ENCODE measurements at regions not wholly inside any gene's neighbourhood (a gene's known extent, or its start where the extent isn't known, plus 50 kb on each side); places are given as distances from the start of the nearest gene placed in this dataset.

DNA sequence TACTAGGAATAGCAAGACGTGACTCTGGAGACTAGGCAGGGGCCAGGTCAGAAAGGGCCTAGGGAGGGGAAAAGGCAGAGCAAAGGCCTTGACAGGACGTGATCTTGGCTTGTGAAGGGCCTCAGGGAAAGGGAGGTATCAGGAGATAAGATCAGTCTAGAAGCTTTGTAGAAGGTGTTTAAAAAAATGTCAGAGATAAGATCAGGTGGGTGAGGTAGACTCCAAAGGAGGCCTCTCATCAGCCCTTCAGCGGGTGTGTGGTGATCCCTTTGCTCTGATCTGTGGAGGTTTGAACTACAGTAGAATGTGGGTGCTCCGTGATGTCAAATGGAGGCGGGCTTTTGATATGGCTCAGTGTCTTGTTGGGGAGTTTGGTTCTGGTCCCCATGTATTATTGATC, 78.8 kb upstream of the PRPS1 start:
- H4K91ac ChIP-seq (ENCODE audit: insufficient read depth, low read depth, low read length), result no peak overlapping the region
- in situ Hi-C loops (cut with MboI; ENCODE audit: low sequenced_read_pairs), result no loop called here

More for the DNA sequence above, 78.8 kb upstream of the PRPS1 start:
- Histone ChIP-seq H3K4me2 (ENCODE audit: low read depth, low read length) (no peak overlapping the region), H3K14ac (replicated peaks; ENCODE audit: low read depth, low read length) (no peak overlapping the region), H3K79me1 (ENCODE audit: low read depth in 1 of 2, low read length in 2 of 2) (no peaks in the 10 kb centered on the region), H2BK120ac (ENCODE audit: low read depth, low read length) (no peak overlapping the region), H4K5ac (ENCODE audit: low read depth, low read length) (no peak overlapping the region), H3K4me3 (ENCODE audit: insufficient read depth, low read depth, low read length) (no peak overlapping the region), H2AK5ac (ENCODE audit: low read depth, low read length) (no peak overlapping the region), H2BK15ac (ENCODE audit: low read depth, low read length) (no peak overlapping the region), H3K9ac (ENCODE audit: low read depth, low read length) (no peak overlapping the region), H3K36me3 (ENCODE audit: control insufficient read depth, insufficient read depth, low read length) (no peaks in the 10 kb centered on the region), H4K20me1 (ENCODE audit: insufficient read depth, low read length) (no peaks in the 10 kb centered on the region), H3K9me1 (ENCODE audit: insufficient read depth, low read length) (no peaks in the 10 kb centered on the region), H3K56ac (ENCODE audit: extremely low read depth, insufficient read depth, low read length) (no peak overlapping the region), H3K4me1 (ENCODE audit: control insufficient read depth, insufficient read depth, low read length) (no peaks in the 10 kb centered on the region), H3K4ac (ENCODE audit: low read depth, low read length) (no peak overlapping the region), H2BK5ac (ENCODE audit: low read depth, low read length, poor library complexity, severe bottlenecking) (no peak overlapping the region), H3K27ac (ENCODE audit: insufficient read depth, low read length) (no peak overlapping the region), H3K9me3 (ENCODE audit: control insufficient read depth, insufficient read depth, low read length) (no peaks in the 10 kb centered on the region), H4K8ac (ENCODE audit: low read depth in 2 of 2, low read length in 2 of 2) (no peak overlapping the region), H2AK9ac (replicated peaks; ENCODE audit: low read depth, low read length, poor library complexity) (no peak overlapping the region), H2BK20ac (ENCODE audit: low read depth, low read length) (no peak overlapping the region), H3K27me3 (ENCODE audit: control insufficient read depth, insufficient read depth, low read length) (peaks cover 26% of the 10 kb centered on the region), H2AFZ (replicated peaks; ENCODE audit: low read length, poor library complexity) (no peak overlapping the region), H3K23ac (ENCODE audit: low read depth, low read length) (no peak overlapping the region), H3K18ac (ENCODE audit: low read depth, low read length) (no peak overlapping the region)
- dilution Hi-C loops (cut with HindIII; ENCODE audit: low sequenced_read_pairs, unreplicated experiment) (no loop called here), intact Hi-C loops (cut with micrococcal nuclease) (loop anchor here (10.0 kb wide), 1 partner anchor 655 kb away; no protein-coding TSS in a partner anchor)
- BruUV-seq (replicated peaks), result no TSS peak
- ATAC-seq (ENCODE audit: low read depth) (no peak), DNase-seq (no peak)
- ChIA-PET CTCF (no interaction called here), POLR2A (ENCODE audit: unreplicated experiment) (no interaction called here)
- no peak for TF ChIP-seq RCOR1 (IDR thresholded peaks at IDR 0.05; ENCODE audit: insufficient replicate concordance, low read length)
- 33% methylated on average over 1 of the region's 5 CpGs; no CpG with 5 or more reads in 1 of the 2 experiments for WGBS, 2 experiments (ENCODE audit: extremely low coverage in 2 of 2, insufficient read length in 1 of 2)
